Activated T-cell treated with anti-CD3 and anti-CD28 coated beads, Interleukin-2, amount 50 U/mL, for 24 hours (primary cell): ENCODE measurements at regions not wholly inside any gene's neighbourhood (a gene's known extent, or its start where the extent isn't known, plus 50 kb on each side); places are given as distances from the start of the nearest gene placed in this dataset.
A peak's percentile ranks its signal among the peaks of the same experiment; 100 is the strongest.

Source experiments
- DNase-seq: peaks from one replicate; pipeline ENCODE4 v3.0.0-alpha.2; 2020
- H3K27ac Mint-ChIP-seq: 2 replicates; pipeline ENCODE4 v1.8.0; 2020; ENCODE audit warnings: mild to moderate bottlenecking, mixed read lengths
- H3K27me3 Mint-ChIP-seq: 2 replicates; pipeline ENCODE4 v1.8.0; 2020; ENCODE audit warnings: mixed read lengths
- H3K36me3 Mint-ChIP-seq: 2 replicates; pipeline ENCODE4 v1.8.0; 2020; ENCODE audit warnings: low read depth, mixed read lengths
- H3K4me1 Mint-ChIP-seq: 2 replicates; pipeline ENCODE4 v1.8.0; 2020; ENCODE audit warnings: low read depth, mixed read lengths
- H3K4me3 Mint-ChIP-seq: 2 replicates; pipeline ENCODE4 v1.8.0; 2020; ENCODE audit warnings: mild to moderate bottlenecking, moderate library complexity, mixed read lengths
- H3K9me3 Mint-ChIP-seq: 2 replicates; pipeline ENCODE4 v1.8.0; 2020; ENCODE audit warnings: mixed read lengths

GRCh38 chr2:215751200-215751910 is 262.0 kb downstream of the MREG start:
- Mint-ChIP-seq H3K27ac (peak overlapping the region; percentile 13), H3K27me3 (peaks cover 8% of the 10 kb centered on the region), H3K4me1 (peaks cover 48% of the 10 kb centered on the region), H3K9me3 (no peaks in the 10 kb centered on the region), H3K4me3 (peak overlapping the region; percentile 2), H3K36me3 (no peaks in the 10 kb centered on the region)
- no peak for DNase-seq

- H3K27ac Mint-ChIP-seq, result peak overlapping the region; percentile 13
- H3K36me3 Mint-ChIP-seq, result no peaks in the 10 kb centered on the region
- H3K4me3 Mint-ChIP-seq, result peak overlapping the region; percentile 2
Observed at GRCh38 chr2:215750763-215751162, 262.6 kb downstream of the MREG start.

DNA sequence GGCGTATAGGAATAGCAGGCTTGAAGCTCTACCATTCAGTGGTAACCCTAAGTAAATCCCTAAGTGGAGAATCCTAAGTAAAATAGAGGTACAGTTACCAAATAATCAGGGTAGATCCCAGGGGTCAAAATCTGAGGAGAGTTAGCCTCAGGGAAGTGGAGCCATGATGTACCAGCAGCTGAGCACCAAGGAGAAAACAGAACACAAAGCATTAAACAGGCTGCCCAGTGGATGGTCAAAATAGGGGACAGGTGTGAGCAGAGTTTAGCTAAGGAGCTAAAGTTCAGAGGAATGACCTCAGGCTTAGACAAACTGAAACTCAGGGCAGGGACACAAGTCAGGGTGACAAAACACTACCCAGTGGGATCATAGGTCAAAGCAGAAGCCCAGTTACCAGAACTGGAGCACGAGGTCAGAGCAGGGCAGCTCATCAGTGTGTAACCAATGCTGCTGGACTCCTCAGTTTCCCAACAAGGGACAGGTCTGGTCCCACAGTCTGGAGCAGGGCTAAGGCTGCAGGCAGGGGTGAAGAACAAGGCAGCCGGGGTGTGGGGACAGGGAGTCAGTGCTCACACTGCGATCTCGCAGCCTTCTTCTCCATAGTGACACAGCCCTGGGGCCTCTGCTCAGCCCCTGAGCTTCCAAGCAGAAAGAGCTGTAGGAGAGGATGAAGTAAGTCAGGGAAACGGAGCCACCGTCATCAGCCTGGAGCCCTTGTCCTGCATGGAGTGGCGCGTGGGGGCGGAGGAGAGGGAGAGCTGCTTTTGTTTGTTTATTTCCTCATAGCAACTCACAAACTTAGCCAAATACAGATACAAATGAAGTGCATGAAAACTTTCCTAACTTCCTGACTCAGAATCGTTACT is 264.0 kb downstream of the MREG start:
- H3K4me1 Mint-ChIP-seq, result peaks cover 63% of the 10 kb centered on the region
- H3K9me3 Mint-ChIP-seq, result no peaks in the 10 kb centered on the region
- no peak overlapping the region for H3K27ac Mint-ChIP-seq
- H3K36me3 Mint-ChIP-seq, result no peaks in the 10 kb centered on the region
- H3K4me3 Mint-ChIP-seq, result no peak overlapping the region
- DNase-seq, result no peak
- H3K27me3 Mint-ChIP-seq, result peaks cover 6% of the 10 kb centered on the region

More at GRCh38 chr2:215750763-215751162, 262.6 kb downstream of the MREG start:
- no peak for DNase-seq
- Mint-ChIP-seq H3K9me3 (no peaks in the 10 kb centered on the region), H3K27me3 (peaks cover 7% of the 10 kb centered on the region), H3K4me1 (peaks cover 53% of the 10 kb centered on the region)

DNA sequence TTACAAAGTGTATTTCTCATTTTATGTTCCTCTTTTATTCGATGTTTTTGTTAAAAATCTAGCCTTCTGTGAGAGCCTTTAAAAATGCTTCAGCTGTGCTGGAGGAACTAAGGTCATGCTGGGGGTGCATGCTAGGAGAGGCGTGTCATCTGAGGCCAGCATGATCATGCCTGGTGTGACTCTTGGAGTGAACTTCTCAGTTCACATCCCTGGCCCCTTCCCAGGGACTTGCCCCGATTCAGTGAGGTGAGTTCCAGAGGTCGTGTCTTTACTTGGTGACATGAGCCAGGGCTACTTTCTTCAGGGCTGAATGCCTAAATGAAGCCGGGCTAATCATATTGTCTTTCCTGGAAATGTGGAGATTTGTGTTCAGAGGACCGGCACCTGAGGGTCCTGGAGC is 264.9 kb downstream of the MREG start:
- Mint-ChIP-seq H3K36me3 (no peaks in the 10 kb centered on the region), H3K27ac (no peak overlapping the region), H3K4me3 (no peak overlapping the region), H3K9me3 (no peaks in the 10 kb centered on the region), H3K27me3 (peaks cover 2% of the 10 kb centered on the region), H3K4me1 (peaks cover 65% of the 10 kb centered on the region)
- no peak for DNase-seq

- no peaks in the 10 kb centered on the region for H3K36me3 Mint-ChIP-seq
- peaks cover 76% of the 10 kb centered on the region for H3K4me1 Mint-ChIP-seq
- DNase-seq, result no peak
- H3K9me3 Mint-ChIP-seq, result no peaks in the 10 kb centered on the region
- H3K27ac Mint-ChIP-seq, result peak overlapping the region; percentile 89
- no peak overlapping the region for H3K4me3 Mint-ChIP-seq
- H3K27me3 Mint-ChIP-seq, result no peaks in the 10 kb centered on the region
Observed at GRCh38 chr2:215746887-215747615, 266.3 kb downstream of the MREG start.

- Mint-ChIP-seq H3K36me3 (no peaks in the 10 kb centered on the region), H3K9me3 (no peaks in the 10 kb centered on the region), H3K4me3 (peak overlapping the region; percentile 23), H3K4me1 (peaks cover 75% of the 10 kb centered on the region), H3K27ac (peak overlapping the region; percentile 89), H3K27me3 (no peaks in the 10 kb centered on the region)
- no peak for DNase-seq
Observed at GRCh38 chr2:215746226-215746886, 267.0 kb downstream of the MREG start.

DNA sequence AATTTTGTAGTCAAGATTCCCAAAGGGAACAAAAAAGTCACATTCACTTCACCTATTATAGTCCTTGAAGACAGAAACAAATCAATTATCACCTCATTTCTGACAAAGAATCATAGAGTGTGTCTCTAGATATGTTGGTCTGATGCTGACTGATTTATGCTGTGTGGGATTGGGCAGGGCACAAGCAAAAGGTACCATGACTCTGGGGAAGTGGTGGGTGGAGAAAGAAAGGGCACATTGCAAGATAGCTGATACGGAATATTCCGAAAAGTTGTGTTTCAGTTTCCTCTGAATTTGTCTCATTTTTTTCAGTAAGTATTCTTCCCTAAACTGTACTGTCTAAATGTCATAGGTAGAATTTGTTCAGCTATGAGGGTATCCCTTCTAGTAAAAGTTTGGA is 268.0 kb downstream of the MREG start:
- Mint-ChIP-seq H3K4me1 (peaks cover 65% of the 10 kb centered on the region), H3K27ac (peak overlapping the region; percentile 89), H3K4me3 (no peak overlapping the region), H3K9me3 (no peaks in the 10 kb centered on the region), H3K36me3 (no peaks in the 10 kb centered on the region), H3K27me3 (no peaks in the 10 kb centered on the region)
- no peak for DNase-seq

DNA sequence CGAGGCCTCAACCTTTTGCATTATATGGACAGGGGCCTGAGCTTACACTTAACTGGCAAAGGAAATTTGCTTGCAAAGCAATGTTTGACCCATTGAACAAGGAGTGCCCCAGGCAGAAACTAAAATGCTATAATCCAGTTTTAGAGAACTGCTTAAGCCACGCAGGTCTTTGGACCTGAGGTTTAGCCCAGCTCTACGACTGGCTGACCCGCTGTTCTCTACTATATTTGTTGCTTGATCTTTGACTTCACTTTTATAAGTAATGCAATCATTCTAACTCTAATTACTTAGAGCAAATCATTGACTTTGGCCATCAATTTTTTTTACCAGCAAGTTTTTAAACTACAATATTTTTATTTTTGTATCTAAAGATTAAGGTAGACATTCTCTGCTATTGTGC is 268.8 kb downstream of the MREG start:
- peaks cover 5% of the 10 kb centered on the region for H3K27me3 Mint-ChIP-seq
- no peak overlapping the region for H3K4me3 Mint-ChIP-seq
- peaks cover 56% of the 10 kb centered on the region for H3K4me1 Mint-ChIP-seq
- H3K27ac Mint-ChIP-seq, result no peak overlapping the region
- no peak for DNase-seq
- H3K9me3 Mint-ChIP-seq, result no peaks in the 10 kb centered on the region
- H3K36me3 Mint-ChIP-seq, result no peaks in the 10 kb centered on the region

- H3K4me3 Mint-ChIP-seq, result no peak overlapping the region
- no peak for DNase-seq
- peak overlapping the region; percentile 1 for H3K27ac Mint-ChIP-seq
- no peaks in the 10 kb centered on the region for H3K9me3 Mint-ChIP-seq
- H3K4me1 Mint-ChIP-seq, result peaks cover 44% of the 10 kb centered on the region
- H3K36me3 Mint-ChIP-seq, result no peaks in the 10 kb centered on the region
- peaks cover 7% of the 10 kb centered on the region for H3K27me3 Mint-ChIP-seq
Observed at GRCh38 chr2:215743066-215743465, 270.3 kb downstream of the MREG start.

GRCh38 chr2:215742021-215742420 is 271.3 kb downstream of the MREG start:
- H3K4me3 Mint-ChIP-seq, result no peak overlapping the region
- no peaks in the 10 kb centered on the region for H3K36me3 Mint-ChIP-seq
- peaks cover 7% of the 10 kb centered on the region for H3K27me3 Mint-ChIP-seq
- H3K27ac Mint-ChIP-seq, result no peak overlapping the region
- DNase-seq, result no peak
- H3K4me1 Mint-ChIP-seq, result peaks cover 41% of the 10 kb centered on the region
- no peaks in the 10 kb centered on the region for H3K9me3 Mint-ChIP-seq

DNA sequence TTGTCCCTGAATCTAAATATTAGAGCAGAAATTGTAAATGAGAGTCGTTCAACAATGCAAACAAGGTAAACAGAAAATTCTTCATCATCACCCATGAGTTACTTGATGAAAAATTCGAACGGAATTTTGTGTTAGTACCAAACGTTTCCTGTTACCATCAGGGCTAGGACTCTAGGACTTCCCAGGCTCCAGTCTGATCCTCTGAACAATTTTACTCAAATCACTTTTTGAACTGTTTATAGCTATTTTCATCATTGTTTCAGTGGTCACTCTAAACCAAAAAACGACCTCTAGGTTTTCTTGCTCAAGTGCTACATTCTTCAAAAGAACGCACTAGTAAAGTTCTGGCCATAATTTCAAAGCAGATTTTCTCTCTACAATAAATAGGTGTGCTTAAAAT is 273.3 kb downstream of the MREG start:
- peaks cover 7% of the 10 kb centered on the region for H3K27me3 Mint-ChIP-seq
- H3K27ac Mint-ChIP-seq, result no peak overlapping the region
- DNase-seq, result no peak
- no peak overlapping the region for H3K4me3 Mint-ChIP-seq
- no peaks in the 10 kb centered on the region for H3K9me3 Mint-ChIP-seq
- H3K36me3 Mint-ChIP-seq, result no peaks in the 10 kb centered on the region
- peaks cover 23% of the 10 kb centered on the region for H3K4me1 Mint-ChIP-seq

GRCh38 chr2:215738351-215738750 is 275.0 kb downstream of the MREG start:
- Mint-ChIP-seq H3K27ac (no peak overlapping the region), H3K4me1 (peaks cover 17% of the 10 kb centered on the region), H3K27me3 (peaks cover 7% of the 10 kb centered on the region)

GRCh38 chr2:215737477-215737876 is 275.9 kb downstream of the MREG start:
- H3K9me3 Mint-ChIP-seq, result no peaks in the 10 kb centered on the region
- no peak overlapping the region for H3K27ac Mint-ChIP-seq
- H3K36me3 Mint-ChIP-seq, result no peaks in the 10 kb centered on the region
- DNase-seq, result no peak
- no peak overlapping the region for H3K4me3 Mint-ChIP-seq
- peaks cover 9% of the 10 kb centered on the region for H3K4me1 Mint-ChIP-seq
- peaks cover 7% of the 10 kb centered on the region for H3K27me3 Mint-ChIP-seq

More at GRCh38 chr2:215738351-215738750, 275.0 kb downstream of the MREG start:
- no peak overlapping the region for H3K4me3 Mint-ChIP-seq
- DNase-seq, result no peak
- H3K36me3 Mint-ChIP-seq, result no peaks in the 10 kb centered on the region
- H3K9me3 Mint-ChIP-seq, result no peaks in the 10 kb centered on the region

GRCh38 chr2:215736653-215737290 is 276.6 kb downstream of the MREG start:
- H3K4me1 Mint-ChIP-seq, result peaks cover 3% of the 10 kb centered on the region
- DNase-seq, result no peak
- H3K36me3 Mint-ChIP-seq, result no peaks in the 10 kb centered on the region
- no peak overlapping the region for H3K4me3 Mint-ChIP-seq
- no peaks in the 10 kb centered on the region for H3K9me3 Mint-ChIP-seq
- no peak overlapping the region for H3K27ac Mint-ChIP-seq
- peaks cover 7% of the 10 kb centered on the region for H3K27me3 Mint-ChIP-seq
